SK-N-SH (cell line): ENCODE measurements at regions not wholly inside any gene's neighbourhood (a gene's known extent, or its start where the extent isn't known, plus 50 kb on each side); places are given as distances from the start of the nearest gene placed in this dataset.

Experiments
- CTCF ChIA-PET: fragments of 300-600, 350-600 bp; formaldehyde crosslinking; extraction: SDS; loops from one replicate; lab custom pipeline; 2021; lab: Yijun Ruan, JAX
- POLR2A ChIA-PET: fragments of 350-600 bp; sonication (Branson Sonifier 250); formaldehyde crosslinking; extraction: SDS; loops from one replicate; lab custom pipeline; 2020; ENCODE audit warnings: antibody characterized with exemption, inconsistent platforms; lab: Yijun Ruan, JAX
- DNase-seq: peaks from one replicate; pipeline ENCODE4 v3.0.0; 2012
- H2AFZ ChIP-seq: fragments of 200-600 bp; sonication (generic); 2 replicates; pipeline ENCODE4 v1.8.1; 2016; ENCODE audit warnings: antibody characterized with exemption, mild to moderate bottlenecking, low read depth
- H3F3A ChIP-seq: fragments of 200-600 bp; sonication (generic); replicated peaks from 2 replicates; pipeline ENCODE3; 2016; ENCODE audit warnings: antibody characterized with exemption, mild to moderate bottlenecking; ENCODE audit not compliant: insufficient read depth
- H3K27ac ChIP-seq, 2 experiments: fragments of 200-500 bp in 1 of 2; fragments of 200-600 bp in 1 of 2; sonication (Bioruptor generic) in 1 of 2; sonication (generic), shearing (Covaris generic) in 1 of 2; 2 replicates each; pipeline versions ENCODE4 v1.5.1 to v1.6.1; 2014 to 2016; ENCODE audit warnings: low read depth in 2 of 2, inconsistent platforms in 1 of 2, low read length in 1 of 2, mild to moderate bottlenecking in 1 of 2, mixed read lengths in 1 of 2
- H3K27me3 ChIP-seq: fragments of 200-600 bp; sonication (generic), shearing (Covaris generic); 2 replicates; pipeline ENCODE4 v1.6.1; 2016; ENCODE audit warnings: mixed run types; ENCODE audit not compliant: insufficient read depth
- H3K36me3 ChIP-seq, 2 experiments: fragments of 200-500 bp in 1 of 2; fragments of 200-600 bp in 1 of 2; sonication (Bioruptor generic) in 1 of 2; sonication (generic) in 1 of 2; replicated peaks in 1 of 2; 2 replicates each; pipeline versions ENCODE3 to v1.5.1; 2014 to 2016; ENCODE audit warnings: low read length in 1 of 2, mild to moderate bottlenecking in 1 of 2; ENCODE audit not compliant: insufficient read depth in 2 of 2, control insufficient read depth in 1 of 2
- H3K4me1 ChIP-seq, 2 experiments: fragments of 200-500 bp in 1 of 2; fragments of 200-600 bp in 1 of 2; sonication (Bioruptor generic) in 1 of 2; sonication (generic), shearing (Covaris generic) in 1 of 2; 2 replicates each; pipeline versions ENCODE4 v1.5.1 to v1.6.1; 2014 to 2016; ENCODE audit warnings: low read depth in 1 of 2, low read length in 1 of 2, mixed run types in 1 of 2; ENCODE audit not compliant: insufficient read depth in 2 of 2, control insufficient read depth in 1 of 2
- H3K4me2 ChIP-seq: fragments of 200-600 bp; sonication (generic), shearing (Covaris generic); 2 replicates; pipeline ENCODE4 v1.6.1; 2017; ENCODE audit warnings: mixed run types
- H3K4me3 ChIP-seq, 2 experiments: fragments of 200-500 bp in 1 of 2; fragments of 200-600 bp in 1 of 2; sonication (Bioruptor generic) in 1 of 2; sonication (generic), shearing (Covaris generic) in 1 of 2; 2 replicates each; pipeline versions ENCODE4 v1.5.1 to v1.8.1; 2014 to 2016; ENCODE audit warnings: low read depth in 2 of 2, inconsistent platforms in 1 of 2, low read length in 1 of 2, mild to moderate bottlenecking in 1 of 2, mixed read lengths in 1 of 2, moderate library complexity in 1 of 2
- H3K79me2 ChIP-seq: fragments of 200-600 bp; sonication (generic); 2 replicates; pipeline ENCODE4 v1.8.1; 2017; ENCODE audit warnings: mild to moderate bottlenecking; ENCODE audit not compliant: insufficient read depth
- H3K9ac ChIP-seq: fragments of 200-600 bp; sonication (generic); 2 replicates; pipeline ENCODE4 v1.6.1; 2017; ENCODE audit warnings: mixed run types
- H3K9me2 ChIP-seq: fragments of 200-600 bp; sonication (generic); 2 replicates; pipeline ENCODE4 v1.6.1; 2017; ENCODE audit warnings: mixed run types
- H3K9me3 ChIP-seq: fragments of 200-600 bp; sonication (generic); 2 replicates; pipeline ENCODE4 v1.6.1; 2017; ENCODE audit warnings: mixed run types, mild to moderate bottlenecking, moderate library complexity
- H4K20me1 ChIP-seq: fragments of 200-600 bp; sonication (generic); 2 replicates; pipeline ENCODE4 v1.6.1; 2017; ENCODE audit warnings: mild to moderate bottlenecking, mixed run types; ENCODE audit not compliant: insufficient read depth
- EP300 ChIP-seq, 2 experiments: IDR thresholded peaks; 2 replicates each; pipeline versions ENCODE4 v1.4.0 to v1.6.1; 2012; ENCODE audit warnings: borderline replicate concordance in 1 of 2, low read depth in 1 of 2, low read length in 1 of 2
- GABPA ChIP-seq: IDR thresholded peaks from 2 replicates; pipeline ENCODE4 v1.4.0; 2012; ENCODE audit warnings: low read depth, mild to moderate bottlenecking
- GATA2 ChIP-seq: sonication (generic); formaldehyde crosslinking; IDR thresholded peaks from 2 replicates; pipeline ENCODE4 v1.5.0; 2020; ENCODE audit warnings: mild to moderate bottlenecking, missing genetic modification reagents
- JUND ChIP-seq: IDR thresholded peaks from 2 replicates; pipeline ENCODE4 v1.4.0; 2012
- MXI1 ChIP-seq: IDR thresholded peaks from 2 replicates; pipeline ENCODE4 v1.6.1; 2012; ENCODE audit warnings: mild to moderate bottlenecking, low read depth, low read length, improper control_type of control experiment
- NFIC ChIP-seq: IDR thresholded peaks from 2 replicates; pipeline ENCODE4 v1.4.0; 2012; ENCODE audit warnings: borderline replicate concordance
- RCOR1 ChIP-seq: fragments of 150-350 bp; IDR thresholded peaks from 2 replicates; pipeline ENCODE4 v1.6.1; 2017; ENCODE audit warnings: antibody characterized with exemption, low read length
- RFX5 ChIP-seq: IDR thresholded peaks from 2 replicates; pipeline ENCODE4 v1.6.1; 2012; ENCODE audit warnings: mild to moderate bottlenecking, improper control_type of control experiment, low read length
- SIN3A ChIP-seq: IDR thresholded peaks from 2 replicates; pipeline ENCODE4 v1.6.1; 2012; ENCODE audit warnings: low read depth, mild to moderate bottlenecking, low read length, moderate library complexity, borderline replicate concordance
- TAF1 ChIP-seq: IDR thresholded peaks from 2 replicates; pipeline ENCODE4 v1.6.1; 2012; ENCODE audit warnings: low read depth, mild to moderate bottlenecking, low read length, moderate library complexity, borderline replicate concordance
- TCF12 ChIP-seq: IDR thresholded peaks from 2 replicates; pipeline ENCODE4 v1.4.0; 2012
- TEAD4 ChIP-seq: IDR thresholded peaks from 2 replicates; pipeline ENCODE4 v1.4.0; 2012; ENCODE audit warnings: mild to moderate bottlenecking, borderline replicate concordance; ENCODE audit not compliant: insufficient read depth
- WGBS: methylation state at CpG from one replicate; pipeline ENCODE4 v1.1.6; 2017; ENCODE audit warnings: low lambda C conversion rate; 5-methylcytosine and 5-hydroxymethylcytosine counted together
- TF ChIP-seq, protein P1 (sequence below): IDR thresholded peaks from 2 replicates; pipeline ENCODE4 v1.4.0; 2012; ENCODE audit warnings: low read depth, borderline replicate concordance
- TF ChIP-seq, protein P2 (sequence below): IDR thresholded peaks from 2 replicates; pipeline ENCODE4 v1.4.0; 2012; ENCODE audit warnings: low read depth
- TF ChIP-seq, protein P3 (sequence below): IDR thresholded peaks from 2 replicates; pipeline ENCODE4 v1.4.0; 2012; ENCODE audit warnings: low read depth, borderline replicate concordance
- TF ChIP-seq, protein P4 (sequence below): fragments of 150-350 bp; IDR thresholded peaks from 2 replicates; pipeline ENCODE4 v1.6.1; 2017; ENCODE audit warnings: antibody characterized with exemption, low read length, low read depth, borderline replicate concordance

DNA sequence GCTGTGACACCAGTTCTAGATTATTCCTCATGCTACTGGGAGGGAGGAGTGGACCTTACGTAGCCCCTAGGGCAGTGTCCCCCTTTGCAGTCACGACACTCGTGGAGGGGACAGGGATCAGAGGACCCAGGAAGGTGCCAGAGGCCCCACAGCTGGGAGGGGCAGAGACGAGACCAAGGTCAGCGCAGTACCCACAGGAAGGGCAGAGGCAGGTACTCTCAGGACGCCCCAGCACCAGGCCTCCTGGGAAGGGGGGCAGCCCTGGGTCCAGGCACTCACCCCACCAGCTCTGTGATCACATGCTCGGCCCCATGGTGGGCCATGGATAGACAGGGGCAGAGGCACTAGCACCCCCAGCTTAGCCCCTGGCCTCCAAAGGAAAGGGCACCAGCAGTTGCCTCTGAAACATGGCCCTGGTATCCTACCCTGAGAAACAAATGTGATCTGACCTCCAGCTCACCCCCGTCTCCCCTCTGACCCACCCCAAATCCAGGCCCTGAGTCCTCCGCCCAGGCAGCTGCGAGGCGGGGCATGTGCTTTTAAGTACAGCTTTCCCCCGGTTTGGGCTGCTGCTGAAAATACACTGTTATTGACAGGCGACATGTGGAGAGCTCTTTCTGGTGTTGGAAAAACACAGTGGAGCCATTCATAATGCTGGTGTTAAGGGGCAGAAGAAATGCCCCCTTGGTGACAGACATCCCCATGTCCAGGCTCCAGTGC lies 361.9 kb downstream of the C16orf95 start:
- H3K4me3 ChIP-seq: no peak overlapping the region
- H3K9me2 ChIP-seq: no peaks in the 10 kb centered on the region
- no peaks in the 10 kb centered on the region for H4K20me1 ChIP-seq
- H3K9me3 ChIP-seq: no peaks in the 10 kb centered on the region
- POLR2A ChIA-PET: no interaction called here
- H3K36me3 ChIP-seq: no peaks in the 10 kb centered on the region
- no peak overlapping the region for H3K4me2 ChIP-seq
- H3F3A ChIP-seq: peaks cover 23% of the 10 kb centered on the region
- H2AFZ ChIP-seq: no peak overlapping the region
- TF ChIP-seq TCF12: no peak
- TF ChIP-seq, protein P1, sequence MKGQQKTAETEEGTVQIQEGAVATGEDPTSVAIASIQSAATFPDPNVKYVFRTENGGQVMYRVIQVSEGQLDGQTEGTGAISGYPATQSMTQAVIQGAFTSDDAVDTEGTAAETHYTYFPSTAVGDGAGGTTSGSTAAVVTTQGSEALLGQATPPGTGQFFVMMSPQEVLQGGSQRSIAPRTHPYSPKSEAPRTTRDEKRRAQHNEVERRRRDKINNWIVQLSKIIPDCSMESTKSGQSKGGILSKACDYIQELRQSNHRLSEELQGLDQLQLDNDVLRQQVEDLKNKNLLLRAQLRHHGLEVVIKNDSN: no peak
- no peak for TF ChIP-seq NFIC
- TF ChIP-seq SIN3A: no peak
- TF ChIP-seq, protein P2, sequence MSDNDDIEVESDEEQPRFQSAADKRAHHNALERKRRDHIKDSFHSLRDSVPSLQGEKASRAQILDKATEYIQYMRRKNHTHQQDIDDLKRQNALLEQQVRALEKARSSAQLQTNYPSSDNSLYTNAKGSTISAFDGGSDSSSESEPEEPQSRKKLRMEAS: no peak
- no peak for TF ChIP-seq GATA2 (CRISPR knock-in tag)
- TF ChIP-seq GABPA: no peak
- TF ChIP-seq, protein P3, sequence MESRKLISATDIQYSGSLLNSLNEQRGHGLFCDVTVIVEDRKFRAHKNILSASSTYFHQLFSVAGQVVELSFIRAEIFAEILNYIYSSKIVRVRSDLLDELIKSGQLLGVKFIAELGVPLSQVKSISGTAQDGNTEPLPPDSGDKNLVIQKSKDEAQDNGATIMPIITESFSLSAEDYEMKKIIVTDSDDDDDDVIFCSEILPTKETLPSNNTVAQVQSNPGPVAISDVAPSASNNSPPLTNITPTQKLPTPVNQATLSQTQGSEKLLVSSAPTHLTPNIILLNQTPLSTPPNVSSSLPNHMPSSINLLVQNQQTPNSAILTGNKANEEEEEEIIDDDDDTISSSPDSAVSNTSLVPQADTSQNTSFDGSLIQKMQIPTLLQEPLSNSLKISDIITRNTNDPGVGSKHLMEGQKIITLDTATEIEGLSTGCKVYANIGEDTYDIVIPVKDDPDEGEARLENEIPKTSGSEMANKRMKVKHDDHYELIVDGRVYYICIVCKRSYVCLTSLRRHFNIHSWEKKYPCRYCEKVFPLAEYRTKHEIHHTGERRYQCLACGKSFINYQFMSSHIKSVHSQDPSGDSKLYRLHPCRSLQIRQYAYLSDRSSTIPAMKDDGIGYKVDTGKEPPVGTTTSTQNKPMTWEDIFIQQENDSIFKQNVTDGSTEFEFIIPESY: no peak
- TF ChIP-seq, protein P4, sequence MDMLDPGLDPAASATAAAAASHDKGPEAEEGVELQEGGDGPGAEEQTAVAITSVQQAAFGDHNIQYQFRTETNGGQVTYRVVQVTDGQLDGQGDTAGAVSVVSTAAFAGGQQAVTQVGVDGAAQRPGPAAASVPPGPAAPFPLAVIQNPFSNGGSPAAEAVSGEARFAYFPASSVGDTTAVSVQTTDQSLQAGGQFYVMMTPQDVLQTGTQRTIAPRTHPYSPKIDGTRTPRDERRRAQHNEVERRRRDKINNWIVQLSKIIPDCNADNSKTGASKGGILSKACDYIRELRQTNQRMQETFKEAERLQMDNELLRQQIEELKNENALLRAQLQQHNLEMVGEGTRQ: no peak
- no peak for TF ChIP-seq MXI1
- no peak for TF ChIP-seq TEAD4
- TF ChIP-seq TAF1: no peak
- TF ChIP-seq RCOR1: no peak
- no peak for TF ChIP-seq JUND
- no peak for TF ChIP-seq RFX5
- TF ChIP-seq EP300 (IDR thresholded peaks at IDR 0.05; ENCODE audit: borderline replicate concordance in 1 of 2, low read depth in 1 of 2, low read length in 1 of 2): no peak
- CTCF ChIA-PET: no interaction called here
- H3K27me3 ChIP-seq: no peaks in the 10 kb centered on the region; the same call in 1 of the 2 replicates
- no peak overlapping the region for H3K9ac ChIP-seq
- H3K4me1 ChIP-seq: peaks cover 0 to 11% of the 10 kb centered on the region in 2 experiments; a peak in 1 of 4 replicates
- no peak for DNase-seq
- H3K27ac ChIP-seq: no peak overlapping the region
- H3K79me2 ChIP-seq: no peaks in the 10 kb centered on the region
- 53% methylated on average over 9 of the region's 13 CpGs for WGBS
